GF-D8 (cell line): ENCODE measurements at regions not wholly inside any gene's neighbourhood (a gene's known extent, or its start where the extent isn't known, plus 50 kb on each side); places are given as distances from the start of the nearest gene placed in this dataset.
"Not testable (repeated sequence)": the region's sequence is repeated elsewhere in the genome, so short reads cannot be mapped to it uniquely, and the experiment has no call there.

Experiments used
- DNase-seq: peaks from one replicate; lab custom pipeline; 2025; lab: John Stamatoyannopoulos, UW

GRCh38 chr11:69572233-69572860, 68.6 kb upstream of the CCND1 start:
- no peak for DNase-seq

GRCh38 chr11:69572861-69573260, 68.1 kb upstream of the CCND1 start:
- no peak for DNase-seq

- DNase-seq = no peak
Observed at GRCh38 chr11:69573761-69574607, 67.0 kb upstream of the CCND1 start.

- DNase-seq = no peak
Observed at GRCh38 chr11:69574608-69575255, 66.2 kb upstream of the CCND1 start.

- DNase-seq = no peak
Observed at GRCh38 chr11:69575296-69576068, 65.5 kb upstream of the CCND1 start.

GRCh38 chr11:69576069-69576782, 64.7 kb upstream of the CCND1 start:
- peak; percentile 70 for DNase-seq

GRCh38 chr11:69578167-69578566, 62.8 kb upstream of the CCND1 start:
- DNase-seq = no peak

- no peak for DNase-seq
Observed at GRCh38 chr11:69580529-69580928, 60.4 kb upstream of the CCND1 start.

GRCh38 chr11:69582756-69583467, 58.0 kb upstream of the CCND1 start:
- no peak for DNase-seq

GRCh38 chr11:69584160-69584559, 56.8 kb upstream of the CCND1 start:
- DNase-seq = no peak

GRCh38 chr11:69585385-69585784, 55.6 kb upstream of the CCND1 start:
- no peak for DNase-seq

GRCh38 chr11:69587454-69588090, 53.4 kb upstream of the CCND1 start:
- no peak for DNase-seq

- no peak for DNase-seq
Observed at GRCh38 chr11:69588270-69588669, 52.7 kb upstream of the CCND1 start.

GRCh38 chr11:69590088-69590487, 50.9 kb upstream of the CCND1 start:
- DNase-seq = not testable (repeated sequence)
